HUES48 (cell line): ENCODE measurements at regions not wholly inside any gene's neighbourhood (a gene's known extent, or its start where the extent isn't known, plus 50 kb on each side); places are given as distances from the start of the nearest gene placed in this dataset.
"Not testable (repeated sequence)": the region's sequence is repeated elsewhere in the genome, so short reads cannot be mapped to it uniquely, and the experiment has no call there.

Experiments
- H3K27ac ChIP-seq: one replicate; pipeline ENCODE4 v1.7.0; 2013; ENCODE audit warnings: low read depth, low read length, inconsistent platforms
- H3K27me3 ChIP-seq: 2 replicates; pipeline ENCODE4 v1.6.1; 2013; ENCODE audit warnings: mild to moderate bottlenecking, low read length; ENCODE audit not compliant: control insufficient read depth, insufficient read depth
- H3K36me3 ChIP-seq: 2 replicates; pipeline ENCODE4 v1.6.1; 2013; ENCODE audit warnings: low read length; ENCODE audit not compliant: control insufficient read depth, insufficient read depth
- H3K4me1 ChIP-seq: 2 replicates; pipeline ENCODE4 v1.6.1; 2013; ENCODE audit warnings: mild to moderate bottlenecking, low read length; ENCODE audit not compliant: control insufficient read depth, insufficient read depth
- H3K4me3 ChIP-seq: 2 replicates; pipeline ENCODE4 v1.5.1; 2013; ENCODE audit warnings: mild to moderate bottlenecking, low read depth, low read length
- H3K9ac ChIP-seq: 2 replicates; pipeline ENCODE4 v1.6.1; 2013; ENCODE audit warnings: mild to moderate bottlenecking, low read depth, low read length, moderate library complexity
- H3K9me3 ChIP-seq: 2 replicates; pipeline ENCODE4 v1.6.1; 2013; ENCODE audit warnings: low read length; ENCODE audit not compliant: control insufficient read depth, insufficient read depth

GRCh38 chr3:140872165-140872564 lies 69.5 kb upstream of the SLC25A36 start:
- H3K4me1 ChIP-seq, H3K27ac ChIP-seq, H3K36me3 ChIP-seq, H3K9ac ChIP-seq, H3K27me3 ChIP-seq, H3K9me3 ChIP-seq, H3K4me3 ChIP-seq: not testable (repeated sequence)

GRCh38 chr3:140883428-140884040 lies 58.1 kb upstream of the SLC25A36 start:
- H3K27me3 ChIP-seq: no peaks in the 10 kb centered on the region

GRCh38 chr3:140885697-140886096 lies 55.9 kb upstream of the SLC25A36 start:
- not testable (repeated sequence) for H3K4me3 ChIP-seq, H3K27ac ChIP-seq, H3K27me3 ChIP-seq, H3K9me3 ChIP-seq, H3K36me3 ChIP-seq, H3K9ac ChIP-seq, H3K4me1 ChIP-seq

More at GRCh38 chr3:140883428-140884040, 58.1 kb upstream of the SLC25A36 start:
- Histone ChIP-seq H3K27ac (no peak overlapping the region), H3K36me3 (no peaks in the 10 kb centered on the region), H3K4me3 (no peak overlapping the region), H3K9me3 (peaks cover 8% of the 10 kb centered on the region), H3K9ac (no peak overlapping the region), H3K4me1 (no peaks in the 10 kb centered on the region)
